MCF 10A (cell line): ENCODE measurements at regions not wholly inside any gene's neighbourhood (a gene's known extent, or its start where the extent isn't known, plus 50 kb on each side); places are given as distances from the start of the nearest gene placed in this dataset.

Experiments used
- BruUV-seq: library from RNA; stranded (reverse); fragments of 400-500 nt; replicated peaks from 2 replicates; lab custom pipeline; 2021; lab: Mats Ljungman, UMichigan
- CTCF ChIA-PET: fragments of 300-600 bp; sonication (Branson Sonifier 250); formaldehyde crosslinking; extraction: SDS; loops from one replicate; lab custom pipeline; 2021; ENCODE audit warnings: antibody characterized with exemption, inconsistent platforms; lab: Yijun Ruan, JAX
- POLR2A ChIA-PET: fragments of 300-600, 350-650 bp; sonication (Branson Sonifier 250); formaldehyde crosslinking; extraction: SDS; loops from one replicate; lab custom pipeline; 2020; ENCODE audit warnings: antibody characterized with exemption, inconsistent platforms; lab: Yijun Ruan, JAX
- DNase-seq: peaks from one replicate; pipeline ENCODE4 v3.0.0-alpha.2; 2018; ENCODE audit not compliant: unreplicated experiment
- H3K27ac Mint-ChIP-seq: one replicate; pipeline ENCODE4 v1.8.0; 2022; ENCODE audit warnings: mild to moderate bottlenecking, low read depth, mixed read lengths; ENCODE audit not compliant: unreplicated experiment
- H3K27me3 Mint-ChIP-seq: one replicate; pipeline ENCODE4 v1.8.0; 2022; ENCODE audit warnings: mixed read lengths; ENCODE audit not compliant: insufficient read depth, unreplicated experiment
- H3K36me3 Mint-ChIP-seq: one replicate; pipeline ENCODE4 v1.8.0; 2022; ENCODE audit warnings: mild to moderate bottlenecking, moderate library complexity, mixed read lengths; ENCODE audit not compliant: insufficient read depth, unreplicated experiment
- H3K4me1 Mint-ChIP-seq: one replicate; pipeline ENCODE4 v1.8.0; 2022; ENCODE audit warnings: mixed read lengths; ENCODE audit not compliant: insufficient read depth, unreplicated experiment
- H3K4me3 Mint-ChIP-seq: one replicate; pipeline ENCODE4 v1.8.0; 2022; ENCODE audit warnings: mild to moderate bottlenecking, moderate library complexity, mixed read lengths; ENCODE audit not compliant: unreplicated experiment
- H3K9me3 Mint-ChIP-seq: one replicate; pipeline ENCODE4 v1.8.0; 2022; ENCODE audit warnings: mixed read lengths; ENCODE audit not compliant: unreplicated experiment
- CTCF ChIP-seq: fragments of 200-600 bp; IDR thresholded peaks from one replicate; pipeline ENCODE4 v1.8.0; 2022; ENCODE audit warnings: antibody characterized with exemption, mild to moderate bottlenecking; ENCODE audit not compliant: unreplicated experiment
- intact Hi-C: fragments of 100-400 bp; cut with micrococcal nuclease; formaldehyde crosslinking; loops from 2 replicates; pipeline ENCODE4 v1.14.1; 2022

DNA sequence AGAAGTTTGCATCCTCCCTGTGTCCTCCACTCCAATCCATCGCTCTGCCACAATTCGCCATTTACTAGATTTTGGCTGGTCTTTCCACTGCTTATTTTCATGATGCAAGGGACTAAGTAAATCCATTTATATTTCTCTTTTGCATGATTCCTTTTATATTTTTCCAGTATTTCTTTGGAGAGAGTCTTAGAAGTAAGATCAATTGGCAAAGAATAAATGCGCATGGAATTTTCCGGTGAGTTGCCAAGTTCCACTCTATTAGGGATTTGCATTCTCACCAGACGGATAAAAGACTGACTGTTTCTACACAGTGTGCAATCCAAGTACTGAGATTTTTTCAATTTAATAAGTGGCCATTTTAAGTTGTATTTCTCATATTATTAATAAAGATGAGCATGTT is 91.7 kb upstream of the PHACTR3 start:
- ChIA-PET POLR2A (no interaction called here), CTCF (interaction anchor here (7.7 kb wide), 1 partner anchor 15 kb away, joined by 145 read pairs; no protein-coding TSS in a partner anchor)
- Mint-ChIP-seq H3K4me3 (no peak overlapping the region), H3K27ac (no peak overlapping the region), H3K27me3 (peaks cover 78% of the 10 kb centered on the region), H3K9me3 (no peaks in the 10 kb centered on the region), H3K4me1 (no peaks in the 10 kb centered on the region), H3K36me3 (no peaks in the 10 kb centered on the region)
- intact Hi-C loops = no loop called here
- DNase-seq = no peak
- no TSS peak for BruUV-seq
- TF ChIP-seq CTCF = no peak

DNA sequence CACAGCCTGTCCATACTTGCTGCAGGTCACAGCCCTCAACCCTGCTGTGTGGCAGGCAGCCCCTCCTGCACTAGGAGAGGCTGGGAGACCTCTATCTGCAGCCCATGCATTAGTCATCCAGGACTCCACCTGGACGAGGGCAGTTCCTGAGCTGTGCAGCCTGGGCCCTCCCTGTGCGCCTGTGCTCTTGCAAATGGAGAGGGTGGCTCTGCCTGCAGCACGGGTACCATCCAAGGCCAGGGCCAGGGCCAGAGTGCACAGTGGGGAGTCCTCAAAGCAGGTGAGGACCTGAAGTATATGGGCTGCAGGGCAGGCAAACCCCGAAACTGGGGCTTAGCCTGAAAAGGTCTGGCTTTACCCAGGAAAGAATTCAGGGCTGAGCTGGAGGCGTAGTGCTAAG is 89.8 kb upstream of the PHACTR3 start:
- BruUV-seq = no TSS peak
- intact Hi-C loops = no loop called here
- no peak for TF ChIP-seq CTCF

DNA sequence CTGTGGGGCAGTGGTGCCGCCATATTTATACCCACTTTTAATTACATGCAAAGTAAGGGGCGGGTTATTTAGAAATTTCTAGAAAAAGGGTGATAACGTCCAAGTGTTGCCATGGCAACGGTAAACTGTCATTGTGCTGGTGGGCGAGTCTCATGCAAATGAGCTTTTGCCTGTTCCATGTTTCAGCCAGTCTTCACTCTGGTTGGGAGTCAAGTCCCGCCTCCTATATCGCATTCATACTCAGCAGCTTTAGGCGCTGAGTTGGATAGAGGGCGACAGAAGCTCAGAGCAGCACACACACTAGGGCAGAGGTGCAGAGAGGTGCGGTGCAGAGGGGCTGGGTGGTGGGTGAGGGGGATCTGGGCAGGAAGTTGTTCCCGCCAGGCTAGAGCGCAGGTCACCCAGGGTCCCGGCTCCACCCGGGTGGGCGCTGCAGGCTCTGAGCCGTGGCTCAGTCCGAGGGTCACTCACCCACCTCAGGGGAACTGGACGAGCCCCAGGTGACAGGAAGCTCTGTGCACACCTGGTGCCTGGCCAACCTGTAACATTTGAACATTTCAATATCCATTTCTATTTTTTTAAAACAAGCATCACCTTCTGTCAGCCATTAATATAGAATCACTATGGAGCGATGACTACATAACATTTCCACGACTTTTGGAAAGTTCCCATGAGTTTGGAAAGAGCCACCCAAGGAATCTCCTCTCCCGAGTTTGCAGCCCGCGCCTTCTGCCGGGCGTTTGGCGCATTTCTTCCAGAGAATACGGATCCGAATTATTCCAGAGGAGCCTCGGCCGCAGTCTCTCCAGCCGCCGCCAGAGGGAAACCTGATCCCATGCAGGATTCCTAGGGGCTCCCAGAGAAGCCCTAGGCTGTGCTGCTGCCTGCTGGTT is 89.1 kb upstream of the PHACTR3 start:
- Mint-ChIP-seq H3K9me3 (no peaks in the 10 kb centered on the region), H3K27ac (no peak overlapping the region), H3K36me3 (no peaks in the 10 kb centered on the region), H3K4me1 (no peaks in the 10 kb centered on the region), H3K27me3 (peaks cover 90% of the 10 kb centered on the region), H3K4me3 (no peak overlapping the region)
- peak; percentile 80 for TF ChIP-seq CTCF
- ChIA-PET CTCF (interaction anchor here (0.6 to 7.7 kb wide), 27 partner anchors 10 to 1291 kb away, joined by 3 to 145 read pairs (median 3); no protein-coding TSS in a partner anchor), POLR2A (no interaction called here)
- no TSS peak for BruUV-seq
- intact Hi-C loops = no loop called here
- peak; percentile 75 for DNase-seq

More for the DNA sequence above, 89.8 kb upstream of the PHACTR3 start:
- DNase-seq = no peak
- H3K9me3 Mint-ChIP-seq = no peaks in the 10 kb centered on the region
- H3K4me1 Mint-ChIP-seq = no peaks in the 10 kb centered on the region
- H3K36me3 Mint-ChIP-seq = no peaks in the 10 kb centered on the region
- H3K27me3 Mint-ChIP-seq = peaks cover 90% of the 10 kb centered on the region
- no peak overlapping the region for H3K27ac Mint-ChIP-seq
- no peak overlapping the region for H3K4me3 Mint-ChIP-seq
- POLR2A ChIA-PET = no interaction called here
- CTCF ChIA-PET = interaction anchor here (0.6 to 7.7 kb wide), 16 partner anchors 9 to 1290 kb away, joined by 3 to 145 read pairs (median 4); no protein-coding TSS in a partner anchor

DNA sequence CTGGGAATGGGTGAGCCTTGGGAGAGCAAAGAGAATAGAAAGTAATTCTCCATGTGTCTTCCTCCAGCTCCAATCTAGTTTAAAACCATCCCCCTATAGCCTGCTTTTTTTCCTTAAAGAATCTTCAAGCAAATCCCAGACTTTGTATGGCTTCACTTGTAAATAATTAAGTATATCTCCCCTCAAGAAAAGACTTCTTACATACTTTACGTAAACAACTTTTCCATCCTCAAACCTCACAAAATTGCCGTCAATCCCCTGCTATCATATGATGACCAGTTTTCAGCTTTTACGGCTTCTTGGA is 88.5 kb upstream of the PHACTR3 start:
- CTCF ChIA-PET = interaction anchor here (0.6 to 7.7 kb wide), 17 partner anchors 11 to 866 kb away, joined by 3 to 145 read pairs (median 3); no protein-coding TSS in a partner anchor

More for the DNA sequence above, 88.5 kb upstream of the PHACTR3 start:
- Mint-ChIP-seq H3K4me1 (no peaks in the 10 kb centered on the region), H3K36me3 (no peaks in the 10 kb centered on the region), H3K9me3 (no peaks in the 10 kb centered on the region), H3K27me3 (peaks cover 90% of the 10 kb centered on the region), H3K27ac (no peak overlapping the region), H3K4me3 (no peak overlapping the region)
- POLR2A ChIA-PET = no interaction called here
- no peak for TF ChIP-seq CTCF
- BruUV-seq = no TSS peak
- intact Hi-C loops = no loop called here
- DNase-seq = no peak
